VCaP (cell line): ENCODE measurements at regions not wholly inside any gene's neighbourhood (a gene's known extent, or its start where the extent isn't known, plus 50 kb on each side); places are given as distances from the start of the nearest gene placed in this dataset.

Source experiments
- H3K27ac ChIP-seq: fragments of 450-650 bp; 2 replicates; pipeline ENCODE4 v1.5.1; 2017
- CTCF ChIP-seq: fragments of 450-650 bp; conservative IDR thresholded peaks from 2 replicates; pipeline ENCODE4 v1.5.1; 2017; ENCODE audit warnings: mild to moderate bottlenecking, moderate library complexity

GRCh38 chr3:177611752-177612334 is 414.6 kb upstream of the TBL1XR1 start:
- no peak for TF ChIP-seq CTCF
- peak overlapping the region; percentile 49 for H3K27ac ChIP-seq

- H3K27ac ChIP-seq: no peak overlapping the region
- no peak for TF ChIP-seq CTCF
Measured at GRCh38 chr3:177613901-177614300, 416.6 kb upstream of the TBL1XR1 start.

GRCh38 chr3:177615015-177615414 is 417.7 kb upstream of the TBL1XR1 start:
- no peak for TF ChIP-seq CTCF
- peak overlapping the region; percentile 11; the same call in 1 of the 2 replicates for H3K27ac ChIP-seq

GRCh38 chr3:177618873-177619733 is 421.8 kb upstream of the TBL1XR1 start:
- TF ChIP-seq CTCF: no peak
- H3K27ac ChIP-seq: peak overlapping the region; percentile 96

- peak overlapping the region; percentile 96 for H3K27ac ChIP-seq
- TF ChIP-seq CTCF: no peak
Measured at GRCh38 chr3:177620073-177620472, 422.8 kb upstream of the TBL1XR1 start.

GRCh38 chr3:177622520-177622919 is 425.2 kb upstream of the TBL1XR1 start:
- TF ChIP-seq CTCF: no peak
- peak overlapping the region; percentile 57 for H3K27ac ChIP-seq

- H3K27ac ChIP-seq: peak overlapping the region; percentile 57
Measured at GRCh38 chr3:177622982-177623617, 425.8 kb upstream of the TBL1XR1 start.

More at GRCh38 chr3:177622982-177623617, 425.8 kb upstream of the TBL1XR1 start:
- no peak for TF ChIP-seq CTCF
